HG03439 (cell line): ENCODE measurements at regions not wholly inside any gene's neighbourhood (a gene's known extent, or its start where the extent isn't known, plus 50 kb on each side); places are given as distances from the start of the nearest gene placed in this dataset.

Source experiments
- ATAC-seq: cut with Tn5 transposase; IDR thresholded peaks from one replicate; pipeline ENCODE4 v1.9.1; 2021; ENCODE audit warnings: mild to moderate bottlenecking, moderate library complexity; ENCODE audit not compliant: unreplicated experiment

GRCh38 chr2:41865263-41865662 is 182.6 kb upstream of the PKDCC start:
- no peak for ATAC-seq

- ATAC-seq, result no peak
Observed at GRCh38 chr2:41867553-41867952, 180.3 kb upstream of the PKDCC start.

- peak; percentile 62 for ATAC-seq
Observed at GRCh38 chr2:41869542-41870264, 178.1 kb upstream of the PKDCC start.

GRCh38 chr2:41870265-41870585 is 177.6 kb upstream of the PKDCC start:
- ATAC-seq, result no peak

GRCh38 chr2:41871080-41871479 is 176.7 kb upstream of the PKDCC start:
- no peak for ATAC-seq

- no peak for ATAC-seq
Observed at GRCh38 chr2:41872646-41873045, 175.2 kb upstream of the PKDCC start.

GRCh38 chr2:41873102-41874031 is 174.5 kb upstream of the PKDCC start:
- no peak for ATAC-seq

GRCh38 chr2:41877114-41877678 is 170.6 kb upstream of the PKDCC start:
- ATAC-seq, result no peak

GRCh38 chr2:41878056-41878455 is 169.8 kb upstream of the PKDCC start:
- no peak for ATAC-seq

- no peak for ATAC-seq
Observed at GRCh38 chr2:41878716-41879234, 169.0 kb upstream of the PKDCC start.

GRCh38 chr2:41879235-41879916 is 168.4 kb upstream of the PKDCC start:
- ATAC-seq, result no peak

- ATAC-seq, result no peak
Observed at GRCh38 chr2:41880561-41881243, 167.1 kb upstream of the PKDCC start.

- ATAC-seq, result no peak
Observed at GRCh38 chr2:41881249-41881648, 166.6 kb upstream of the PKDCC start.

- ATAC-seq, result no peak
Observed at GRCh38 chr2:41884718-41885117, 163.1 kb upstream of the PKDCC start.

GRCh38 chr2:41886145-41886664 is 161.6 kb upstream of the PKDCC start:
- ATAC-seq, result no peak

- no peak for ATAC-seq
Observed at GRCh38 chr2:41886757-41887156, 161.1 kb upstream of the PKDCC start.

GRCh38 chr2:41890341-41890740 is 157.5 kb upstream of the PKDCC start:
- no peak for ATAC-seq

GRCh38 chr2:41892476-41892875 is 155.3 kb upstream of the PKDCC start:
- ATAC-seq, result no peak

GRCh38 chr2:41894563-41895333 is 153.1 kb upstream of the PKDCC start:
- no peak for ATAC-seq

GRCh38 chr2:41895334-41895664 is 152.5 kb upstream of the PKDCC start:
- ATAC-seq, result no peak
